Spleen (tissue), 7 donors: ENCODE measurements at regions not wholly inside any gene's neighbourhood (a gene's known extent, or its start where the extent isn't known, plus 50 kb on each side); places are given as distances from the start of the nearest gene placed in this dataset.

Source experiments
- CTCF ChIP-seq, 11 experiments: fragments of 200-600 bp in 7 of 11; fragments of 450-650 bp in 4 of 11; sonication (generic) in 4 of 11; IDR thresholded peaks in 8 of 11; conservative IDR thresholded peaks in 3 of 11; 1 replicate in 7 of 11; 2 replicates in 4 of 11; pipeline versions ENCODE4 v1.4.0 to v1.8.0; 2016 to 2021; ENCODE audit warnings: antibody characterized with exemption in 11 of 11, inconsistent platforms in 4 of 11, mild to moderate bottlenecking in 1 of 11
- POLR2A ChIP-seq, 3 donors: fragments of 450-650 bp; IDR thresholded peaks; one replicate each; pipeline ENCODE4 v1.5.1; 2017; ENCODE audit warnings: antibody characterized with exemption in 3 of 3, mild to moderate bottlenecking in 1 of 3
- POLR2AphosphoS5 ChIP-seq, 3 donors: sonication (generic); formaldehyde crosslinking; IDR thresholded peaks; one replicate each; pipeline ENCODE4 v1.5.1; 2017; ENCODE audit warnings: antibody characterized with exemption in 3 of 3
- donor health status: DM: no; HTN: no; CAD: no; lungs with moderate emphysema.
- donor health status: DM: no; HTN: no; CAD: no.
- donor health status: DM: no; HTN: no; CAD: no.

- TF ChIP-seq CTCF (IDR thresholded peaks at IDR 0.05 in 8 of 11, conservative IDR thresholded peaks at IDR 0.05 in 3 of 11), result no peak
- no peak for TF ChIP-seq POLR2A (IDR thresholded peaks at IDR 0.05)
- no peak for TF ChIP-seq POLR2AphosphoS5 (IDR thresholded peaks at IDR 0.05)
Measured at GRCh38 chr6:139636391-139636790, 261.9 kb upstream of the CITED2 start.
